ENCODE measurements at regions not wholly inside any gene's neighbourhood (a gene's known extent, or its start where the extent isn't known, plus 50 kb on each side); places are given as distances from the start of the nearest gene placed in this dataset.
A peak's percentile ranks its signal among the peaks of the same experiment; 100 is the strongest.
"Not testable (repeated sequence)": the region's sequence is repeated elsewhere in the genome, so short reads cannot be mapped to it uniquely, and the experiment has no call there.

DNA sequence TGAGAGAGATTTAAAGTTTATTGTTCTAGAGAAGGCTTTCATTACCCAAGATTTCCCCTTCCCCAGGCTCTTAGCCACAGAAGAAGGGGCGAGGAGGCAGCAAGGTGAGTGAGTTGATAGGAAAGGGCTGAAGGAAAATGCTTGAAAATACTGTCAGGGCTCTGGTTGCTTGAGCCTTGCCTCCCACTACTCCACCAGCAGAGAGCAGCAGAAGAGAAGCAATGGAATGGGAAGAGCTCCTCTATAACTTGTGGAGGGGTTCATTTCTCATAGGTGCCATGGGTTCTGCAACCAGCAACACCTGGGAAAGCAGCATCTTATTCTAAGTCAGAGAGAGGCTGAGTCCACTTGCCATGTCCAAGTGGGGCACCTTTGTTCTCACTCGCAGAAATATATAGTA, 184.0 kb upstream of the CNTN6 start:
- H4K91ac ChIP-seq (ENCODE audit: low read depth, low read length), result no peak overlapping the region
- H3K79me1 ChIP-seq (ENCODE audit: low read length), result no peaks in the 10 kb centered on the region
- H3K4me3 ChIP-seq (ENCODE audit: low read depth, low read length), result no peak overlapping the region
- H3K14ac ChIP-seq (ENCODE audit: low read length), result no peak overlapping the region
- H3K36me3 ChIP-seq (ENCODE audit: control insufficient read depth in 1 of 2, insufficient read depth in 2 of 2, low read length in 2 of 2), result no peaks in the 10 kb centered on the region
- no peak overlapping the region for H3K9ac ChIP-seq (ENCODE audit: low read length)
- no CpG with 5 or more reads among the region's 2 CpGs for WGBS (ENCODE audit: extremely low coverage, insufficient coverage, insufficient read length)
- no peak overlapping the region for H3K4ac ChIP-seq (ENCODE audit: low read depth, low read length)
- no peak overlapping the region for H2BK5ac ChIP-seq (ENCODE audit: low read depth, low read length, poor library complexity)
- no peak overlapping the region for H2AFZ ChIP-seq (ENCODE audit: insufficient read depth, low read length, poor library complexity)
- DNase-seq, result no peak
- no peak overlapping the region for H2BK120ac ChIP-seq (ENCODE audit: insufficient read depth, low read length, poor library complexity)
- H3K79me2 ChIP-seq (ENCODE audit: control insufficient read depth, insufficient read depth, low read length, poor library complexity), result no peaks in the 10 kb centered on the region
- H2AK5ac ChIP-seq (ENCODE audit: low read length), result no peak overlapping the region
- H3K9me3 ChIP-seq (ENCODE audit: insufficient read depth, low read depth, low read length), result no peaks in the 10 kb centered on the region
- H3K23ac ChIP-seq (ENCODE audit: low read length), result no peak overlapping the region
- H4K12ac ChIP-seq (ENCODE audit: low read depth, low read length), result no peak overlapping the region
- H3K4me1 ChIP-seq (ENCODE audit: control insufficient read depth in 1 of 2, insufficient read depth in 2 of 2, low read length in 2 of 2), result no peaks in the 10 kb centered on the region
- H4K8ac ChIP-seq (ENCODE audit: low read depth, low read length), result no peak overlapping the region
- no peak overlapping the region for H2BK12ac ChIP-seq (ENCODE audit: low read length)
- H3K27ac ChIP-seq (ENCODE audit: low read depth, low read length), result no peak overlapping the region
- H3K27me3 ChIP-seq (ENCODE audit: insufficient read depth, low read length), result no peaks in the 10 kb centered on the region
- H3K18ac ChIP-seq (ENCODE audit: low read length), result no peak overlapping the region
- H3K4me2 ChIP-seq (ENCODE audit: low read length), result no peak overlapping the region

DNA sequence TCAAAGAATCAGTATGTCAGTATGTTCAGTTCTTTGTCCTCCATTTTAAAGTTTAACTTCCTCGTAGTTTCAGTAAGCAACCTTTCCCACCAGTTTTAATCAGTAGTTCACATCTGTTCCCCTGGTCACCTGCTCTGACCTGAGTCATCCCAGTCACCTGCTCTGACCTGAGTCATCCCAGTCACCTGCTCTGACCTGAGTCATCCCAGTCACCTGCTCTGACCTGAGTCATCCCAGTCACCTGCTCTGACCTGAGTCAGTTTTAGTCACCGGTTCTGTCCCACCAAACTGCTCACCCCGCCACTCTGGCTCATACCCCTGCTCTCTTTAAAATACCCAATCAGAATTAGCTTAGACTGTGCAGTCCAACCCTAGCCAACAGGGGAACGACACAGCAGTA, 180.1 kb upstream of the CNTN6 start:
- H3K27me3 ChIP-seq (ENCODE audit: insufficient read depth, low read length); H2AK5ac ChIP-seq (ENCODE audit: low read length); H4K8ac ChIP-seq (ENCODE audit: low read depth, low read length); H3K27ac ChIP-seq (ENCODE audit: low read depth, low read length); H3K4ac ChIP-seq (ENCODE audit: low read depth, low read length); H2BK120ac ChIP-seq (ENCODE audit: insufficient read depth, low read length, poor library complexity); H4K12ac ChIP-seq (ENCODE audit: low read depth, low read length); H3K79me2 ChIP-seq (ENCODE audit: control insufficient read depth, insufficient read depth, low read length, poor library complexity); H2BK12ac ChIP-seq (ENCODE audit: low read length); H3K4me1 ChIP-seq (ENCODE audit: control insufficient read depth in 1 of 2, insufficient read depth in 2 of 2, low read length in 2 of 2); H3K18ac ChIP-seq (ENCODE audit: low read length); H2BK5ac ChIP-seq (ENCODE audit: low read depth, low read length, poor library complexity); H3K9me3 ChIP-seq (ENCODE audit: insufficient read depth, low read depth, low read length); H3K36me3 ChIP-seq (ENCODE audit: control insufficient read depth in 1 of 2, insufficient read depth in 2 of 2, low read length in 2 of 2); H4K91ac ChIP-seq (ENCODE audit: low read depth, low read length); H3K4me3 ChIP-seq (ENCODE audit: low read depth, low read length); H2AFZ ChIP-seq (ENCODE audit: insufficient read depth, low read length, poor library complexity); H3K79me1 ChIP-seq (ENCODE audit: low read length); H3K4me2 ChIP-seq (ENCODE audit: low read length); H3K23ac ChIP-seq (ENCODE audit: low read length); H3K14ac ChIP-seq (ENCODE audit: low read length); H3K9ac ChIP-seq (ENCODE audit: low read length): not testable (repeated sequence)
- DNase-seq, result peak; percentile 25 to 61
- no CpG with 5 or more reads among the region's 4 CpGs for WGBS (ENCODE audit: extremely low coverage, insufficient coverage, insufficient read length)

DNA sequence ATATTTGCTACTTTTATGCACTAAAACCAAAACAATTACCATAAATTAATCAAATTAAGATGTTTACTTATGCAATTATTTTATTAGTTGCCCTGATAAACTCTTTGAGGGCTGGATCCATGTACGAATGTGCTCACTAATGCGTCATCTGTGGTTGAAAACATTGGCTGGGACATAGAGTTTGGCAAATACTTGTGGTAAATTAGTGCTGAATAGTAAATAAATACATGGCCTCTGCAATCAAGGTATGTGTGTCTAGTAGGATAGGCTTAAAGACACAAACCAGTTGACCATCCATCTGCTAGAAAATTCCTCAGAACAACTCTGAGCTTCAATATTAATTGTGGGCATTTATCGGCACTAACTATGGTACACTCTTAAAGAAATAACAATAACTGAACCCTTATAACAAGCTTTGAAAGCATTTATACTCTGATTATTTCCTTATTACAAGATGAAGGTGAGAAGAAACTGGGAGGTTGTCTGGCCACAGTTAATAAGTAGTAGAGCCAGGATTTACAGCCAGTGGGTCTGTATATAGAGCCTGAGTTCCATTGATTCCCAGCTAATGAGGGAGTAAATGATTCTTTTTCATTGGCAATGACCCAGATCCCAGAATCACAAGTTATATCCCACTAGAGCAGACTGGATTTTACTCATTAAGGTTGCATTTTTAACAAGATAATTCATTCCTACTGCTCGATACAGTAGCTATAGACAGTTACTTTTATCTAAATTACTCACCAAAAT, 169.5 kb upstream of the CNTN6 start:
- Histone ChIP-seq H3K9me3 (ENCODE audit: insufficient read depth, low read depth, low read length) (no peaks in the 10 kb centered on the region), H3K14ac (ENCODE audit: low read length) (no peak overlapping the region), H2BK12ac (ENCODE audit: low read length) (no peak overlapping the region), H3K27me3 (ENCODE audit: insufficient read depth, low read length) (no peaks in the 10 kb centered on the region), H3K4me3 (ENCODE audit: low read depth, low read length) (no peak overlapping the region), H4K8ac (ENCODE audit: low read depth, low read length) (no peak overlapping the region), H3K27ac (ENCODE audit: low read depth, low read length) (no peak overlapping the region), H4K12ac (ENCODE audit: low read depth, low read length) (no peak overlapping the region), H3K4me2 (ENCODE audit: low read length) (no peak overlapping the region), H3K79me1 (ENCODE audit: low read length) (no peaks in the 10 kb centered on the region), H3K79me2 (ENCODE audit: control insufficient read depth, insufficient read depth, low read length, poor library complexity) (no peaks in the 10 kb centered on the region), H2BK5ac (ENCODE audit: low read depth, low read length, poor library complexity) (no peak overlapping the region), H3K23ac (ENCODE audit: low read length) (no peak overlapping the region), H4K91ac (ENCODE audit: low read depth, low read length) (no peak overlapping the region), H2AK5ac (ENCODE audit: low read length) (no peak overlapping the region), H3K9ac (ENCODE audit: low read length) (no peak overlapping the region), H3K4ac (ENCODE audit: low read depth, low read length) (no peak overlapping the region), H3K36me3 (ENCODE audit: control insufficient read depth in 1 of 2, insufficient read depth in 2 of 2, low read length in 2 of 2) (no peaks in the 10 kb centered on the region), H2AFZ (ENCODE audit: insufficient read depth, low read length, poor library complexity) (no peak overlapping the region), H3K18ac (ENCODE audit: low read length) (no peak overlapping the region), H2BK120ac (ENCODE audit: insufficient read depth, low read length, poor library complexity) (no peak overlapping the region), H3K4me1 (ENCODE audit: control insufficient read depth in 1 of 2, insufficient read depth in 2 of 2, low read length in 2 of 2) (no peaks in the 10 kb centered on the region)
- no CpG with 5 or more reads among the region's 4 CpGs for WGBS (ENCODE audit: extremely low coverage, insufficient coverage, insufficient read length)
- no peak for DNase-seq

GRCh38 chr3:930866-931265, 162.0 kb upstream of the CNTN6 start:
- H3K4me2 ChIP-seq (ENCODE audit: low read length), result no peak overlapping the region
- H3K14ac ChIP-seq (ENCODE audit: low read length), result no peak overlapping the region
- no peak overlapping the region for H3K4me3 ChIP-seq (ENCODE audit: low read depth, low read length)
- no peak overlapping the region for H2AK5ac ChIP-seq (ENCODE audit: low read length)
- no peak overlapping the region for H3K4ac ChIP-seq (ENCODE audit: low read depth, low read length)
- no peak for DNase-seq
- H3K79me2 ChIP-seq (ENCODE audit: control insufficient read depth, insufficient read depth, low read length, poor library complexity), result no peaks in the 10 kb centered on the region
- no peak overlapping the region for H4K8ac ChIP-seq (ENCODE audit: low read depth, low read length)
- H3K27ac ChIP-seq (ENCODE audit: low read depth, low read length), result no peak overlapping the region
- H3K23ac ChIP-seq (ENCODE audit: low read length), result no peak overlapping the region
- no peaks in the 10 kb centered on the region for H3K27me3 ChIP-seq (ENCODE audit: insufficient read depth, low read length)
- no peaks in the 10 kb centered on the region for H3K9me3 ChIP-seq (ENCODE audit: insufficient read depth, low read depth, low read length)
- no peaks in the 10 kb centered on the region for H3K36me3 ChIP-seq (ENCODE audit: control insufficient read depth in 1 of 2, insufficient read depth in 2 of 2, low read length in 2 of 2)
- no peaks in the 10 kb centered on the region for H3K79me1 ChIP-seq (ENCODE audit: low read length)
- no peak overlapping the region for H2BK12ac ChIP-seq (ENCODE audit: low read length)
- H2BK5ac ChIP-seq (ENCODE audit: low read depth, low read length, poor library complexity), result no peak overlapping the region
- H4K12ac ChIP-seq (ENCODE audit: low read depth, low read length), result no peak overlapping the region
- no peak overlapping the region for H3K18ac ChIP-seq (ENCODE audit: low read length)
- H3K4me1 ChIP-seq (ENCODE audit: control insufficient read depth in 1 of 2, insufficient read depth in 2 of 2, low read length in 2 of 2), result no peaks in the 10 kb centered on the region
- no peak overlapping the region for H2AFZ ChIP-seq (ENCODE audit: insufficient read depth, low read length, poor library complexity)
- WGBS (ENCODE audit: extremely low coverage, insufficient coverage, insufficient read length), result no CpG with 5 or more reads among the region's 1 CpG
- H2BK120ac ChIP-seq (ENCODE audit: insufficient read depth, low read length, poor library complexity), result no peak overlapping the region
- no peak overlapping the region for H4K91ac ChIP-seq (ENCODE audit: low read depth, low read length)
- H3K9ac ChIP-seq (ENCODE audit: low read length), result no peak overlapping the region

Data from trophoblast cell (in vitro differentiated cells and primary cell).